HEK293T (cell line): ENCODE measurements at regions not wholly inside any gene's neighbourhood (a gene's known extent, or its start where the extent isn't known, plus 50 kb on each side); places are given as distances from the start of the nearest gene placed in this dataset.

Source experiments
- ARNT ChIP-seq: fragments of 450-650 bp; IDR thresholded peaks from 2 replicates; pipeline ENCODE4 v1.6.1; 2017; ENCODE audit warnings: mild to moderate bottlenecking
- FOXK2 ChIP-seq: fragments of 450-650 bp; IDR thresholded peaks from 2 replicates; pipeline ENCODE4 v1.6.1; 2016; ENCODE audit warnings: mild to moderate bottlenecking
- FOXM1 ChIP-seq: fragments of 450-650 bp; IDR thresholded peaks from 2 replicates; pipeline ENCODE4 v1.6.1; 2017; ENCODE audit warnings: mild to moderate bottlenecking, borderline replicate concordance
- NFRKB ChIP-seq: fragments of 450-650 bp; IDR thresholded peaks from 2 replicates; pipeline ENCODE4 v1.6.1; 2016; ENCODE audit warnings: mild to moderate bottlenecking, moderate library complexity
- SP1 ChIP-seq: fragments of 450-650 bp; IDR thresholded peaks from 2 replicates; pipeline ENCODE4 v1.6.1; 2017
- SUZ12 ChIP-seq: fragments of 450-650 bp; IDR thresholded peaks from 2 replicates; pipeline ENCODE4 v1.6.1; 2016; ENCODE audit warnings: mild to moderate bottlenecking

DNA sequence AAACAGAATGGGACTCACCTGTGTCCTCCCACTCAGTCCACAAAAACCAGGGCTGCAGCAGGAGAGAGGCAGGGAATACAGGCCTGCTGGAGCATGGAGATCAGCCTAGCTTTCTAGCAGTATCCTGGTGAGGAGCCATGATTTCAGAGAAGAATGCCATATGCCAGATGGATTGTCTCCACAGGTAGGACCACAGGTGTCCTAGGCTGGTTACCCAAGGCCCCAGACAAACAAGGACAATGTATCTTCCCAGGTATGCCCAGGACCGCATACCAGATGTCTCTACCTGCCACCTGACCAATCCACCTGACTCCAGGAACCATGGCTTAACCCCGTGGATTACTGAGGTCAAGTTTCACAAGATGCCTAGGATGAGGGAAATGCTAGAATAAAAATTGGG is 295.4 kb upstream of the NPSR1 start:
- no peak for TF ChIP-seq SUZ12
- no peak for TF ChIP-seq SP1
- no peak for TF ChIP-seq FOXK2
- TF ChIP-seq ARNT, result no peak
- TF ChIP-seq NFRKB, result no peak
- no peak for TF ChIP-seq FOXM1
